ENCODE measurements at regions not wholly inside any gene's neighbourhood (a gene's known extent, or its start where the extent isn't known, plus 50 kb on each side); places are given as distances from the start of the nearest gene placed in this dataset.
A peak's percentile ranks its signal among the peaks of the same experiment; 100 is the strongest.

DNA sequence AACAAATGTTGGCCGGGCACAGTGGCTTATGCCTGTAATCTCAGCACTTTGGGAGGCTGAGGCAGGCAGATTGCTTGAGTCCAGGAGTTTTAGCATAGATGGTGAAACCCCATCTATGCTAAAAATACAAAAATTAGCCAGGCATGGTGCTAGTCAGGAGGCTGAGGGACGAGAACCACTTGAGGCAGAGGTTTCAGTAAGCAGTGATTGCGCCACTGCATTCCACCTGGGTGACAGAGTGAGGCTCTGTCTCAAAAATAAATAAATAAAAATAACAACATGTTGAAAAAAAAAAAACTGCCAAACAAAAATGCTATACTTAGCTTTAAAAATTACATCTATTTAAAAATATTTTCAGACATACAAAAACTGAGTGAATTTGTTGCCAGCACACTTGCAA lies 374.2 kb upstream of the SMIM31 start:
- peaks cover 0 to 22% (median 9%) of the 10 kb centered on the region in 3 donors for H3K27me3 ChIP-seq (ENCODE audit: control insufficient read depth in 3 of 3, insufficient read depth in 3 of 3, low read length in 3 of 3)
- DNase-seq (no peak), FAIRE-seq (no peak)
- H3K27ac ChIP-seq (ENCODE audit: low read depth in 1 of 3, low read length in 2 of 3) = no peak overlapping the region
- no peaks in the 10 kb centered on the region for H3K36me3 ChIP-seq (ENCODE audit: control insufficient read depth in 3 of 3, insufficient read depth in 2 of 3, low read depth in 1 of 3, low read length in 3 of 3)
- no peaks in the 10 kb centered on the region for H3K9me3 ChIP-seq (ENCODE audit: control insufficient read depth in 2 of 2, insufficient read depth in 1 of 2, low read depth in 1 of 2, low read length in 1 of 2)
- WGBS, 3 donors = 77 to 81% (median 78%) methylated on average over 3 of the region's 3 CpGs
- H3K4me3 ChIP-seq (ENCODE audit: low read depth in 1 of 3, low read length in 3 of 3) = no peak overlapping the region
- no peaks in the 10 kb centered on the region for H3K4me1 ChIP-seq (ENCODE audit: control insufficient read depth in 3 of 3, insufficient read depth in 2 of 3, low read depth in 1 of 3, low read length in 2 of 3)

DNA sequence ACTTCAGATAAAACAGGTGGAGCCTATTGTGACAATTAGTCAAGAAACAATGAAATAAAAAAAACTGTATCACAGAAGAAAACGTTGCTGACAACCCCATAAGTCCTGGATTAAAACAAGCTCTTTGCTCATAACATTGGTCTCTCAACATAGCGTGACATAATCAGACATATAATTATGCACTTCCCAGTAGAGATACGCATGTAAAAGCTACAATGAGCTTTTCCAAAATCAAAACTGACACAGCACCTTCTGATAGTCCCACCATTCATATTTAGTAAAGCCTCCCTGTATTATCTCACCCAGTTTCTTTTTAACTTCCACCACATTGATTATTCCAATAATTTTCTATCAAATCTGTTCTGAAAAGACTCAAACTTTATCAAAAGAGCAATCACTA lies 372.1 kb upstream of the SMIM31 start:
- Histone ChIP-seq H3K9me3 (ENCODE audit: control insufficient read depth in 2 of 2, insufficient read depth in 1 of 2, low read depth in 1 of 2, low read length in 1 of 2) (no peaks in the 10 kb centered on the region), H3K4me1 (ENCODE audit: control insufficient read depth in 3 of 3, insufficient read depth in 2 of 3, low read depth in 1 of 3, low read length in 2 of 3) (no peaks in the 10 kb centered on the region), H3K27ac (ENCODE audit: low read depth in 1 of 3, low read length in 2 of 3) (no peak overlapping the region), H3K36me3 (ENCODE audit: control insufficient read depth in 3 of 3, insufficient read depth in 2 of 3, low read depth in 1 of 3, low read length in 3 of 3) (no peaks in the 10 kb centered on the region), H3K27me3 (ENCODE audit: control insufficient read depth in 3 of 3, insufficient read depth in 3 of 3, low read length in 3 of 3) (peaks cover 0 to 25% (median 9%) of the 10 kb centered on the region in 3 donors), H3K4me3 (ENCODE audit: low read depth in 1 of 3, low read length in 3 of 3) (no peak overlapping the region)
- WGBS, 3 donors = 64 to 73% (median 71%) methylated on average over 3 of the region's 3 CpGs
- no peak for DNase-seq
- no peak for FAIRE-seq

DNA sequence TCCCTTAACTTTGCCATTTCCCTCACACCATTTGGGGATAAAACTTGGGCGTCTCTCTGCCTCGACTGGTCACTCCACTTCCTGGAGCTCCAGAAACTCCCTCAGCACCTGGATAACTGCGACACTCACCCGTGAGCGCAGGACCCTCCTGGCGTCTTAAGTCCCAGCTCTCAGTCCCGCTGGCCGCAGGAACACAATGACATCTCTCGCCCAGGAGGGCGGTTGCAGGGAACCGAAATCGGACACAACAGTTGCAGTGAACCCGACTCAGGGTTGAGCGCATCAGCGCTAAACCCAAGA lies 370.9 kb upstream of the SMIM31 start:
- no peak for DNase-seq
- H3K36me3 ChIP-seq (ENCODE audit: control insufficient read depth in 3 of 3, insufficient read depth in 2 of 3, low read depth in 1 of 3, low read length in 3 of 3) = no peaks in the 10 kb centered on the region
- peak overlapping the region in 1 of 3 donors; percentile 28 for H3K4me3 ChIP-seq (ENCODE audit: low read depth in 1 of 3, low read length in 3 of 3)
- no peak for FAIRE-seq
- 3 to 10% (median 9%) methylated on average over 15 of the region's 15 CpGs for WGBS, 3 donors
- H3K9me3 ChIP-seq (ENCODE audit: control insufficient read depth in 2 of 2, insufficient read depth in 1 of 2, low read depth in 1 of 2, low read length in 1 of 2) = no peaks in the 10 kb centered on the region
- H3K4me1 ChIP-seq (ENCODE audit: control insufficient read depth in 3 of 3, insufficient read depth in 2 of 3, low read depth in 1 of 3, low read length in 2 of 3) = no peaks in the 10 kb centered on the region
- peaks cover 0 to 25% (median 9%) of the 10 kb centered on the region in 3 donors for H3K27me3 ChIP-seq (ENCODE audit: control insufficient read depth in 3 of 3, insufficient read depth in 3 of 3, low read length in 3 of 3)
- no peak overlapping the region for H3K27ac ChIP-seq (ENCODE audit: low read depth in 1 of 3, low read length in 2 of 3)

DNA sequence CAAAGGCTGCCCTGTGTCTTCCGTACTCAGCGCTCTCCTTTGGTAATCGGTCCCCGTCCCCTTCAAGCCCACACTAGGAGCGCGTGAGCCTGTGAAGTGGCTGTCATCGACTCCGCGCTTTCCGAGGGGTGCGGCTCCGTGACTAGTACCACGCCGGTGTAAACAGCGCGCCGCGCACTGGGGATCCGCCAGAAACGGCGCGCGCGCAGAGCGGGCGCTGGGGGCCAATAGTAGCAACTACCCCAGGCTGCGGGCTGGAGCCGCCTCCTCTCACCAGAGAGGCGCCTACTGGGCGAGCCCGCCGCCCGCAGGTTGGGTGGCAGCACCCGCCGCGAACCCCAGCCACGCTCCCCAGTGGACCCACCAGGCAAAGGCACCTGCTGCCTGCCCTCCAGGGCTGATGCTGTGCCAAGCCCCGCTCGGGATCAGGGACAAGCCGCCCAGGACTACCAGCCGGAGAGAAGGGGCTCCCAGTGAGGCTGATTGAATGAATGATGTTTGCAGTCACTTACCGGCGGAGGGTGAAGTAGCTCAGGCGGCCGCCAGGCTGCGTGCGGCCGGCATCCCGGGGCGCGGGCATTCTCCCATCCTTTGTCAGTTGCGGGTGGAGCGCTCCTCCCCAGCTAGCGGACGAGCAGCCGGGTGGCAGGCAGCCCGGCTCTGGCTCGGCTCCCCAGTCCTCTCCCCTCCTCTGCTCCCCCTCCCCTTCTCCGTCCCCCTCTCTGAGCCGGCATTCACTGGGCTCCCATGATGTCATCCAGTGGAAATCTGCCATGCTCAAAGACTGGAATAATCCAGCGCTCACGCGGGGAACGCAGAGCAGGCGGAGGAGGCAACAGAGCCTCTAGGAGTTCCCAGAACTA lies 370.3 kb upstream of the SMIM31 start:
- peak in 1 of 2 donors; percentile 35 for DNase-seq
- Histone ChIP-seq H3K27ac (ENCODE audit: low read depth in 1 of 3, low read length in 2 of 3) (no peak overlapping the region), H3K27me3 (ENCODE audit: control insufficient read depth in 3 of 3, insufficient read depth in 3 of 3, low read length in 3 of 3) (peaks cover 0 to 25% (median 9%) of the 10 kb centered on the region in 3 donors), H3K4me3 (ENCODE audit: low read depth in 1 of 3, low read length in 3 of 3) (peak overlapping the region in 1 of 3 donors; percentile 28), H3K36me3 (ENCODE audit: control insufficient read depth in 3 of 3, insufficient read depth in 2 of 3, low read depth in 1 of 3, low read length in 3 of 3) (no peaks in the 10 kb centered on the region), H3K4me1 (ENCODE audit: control insufficient read depth in 3 of 3, insufficient read depth in 2 of 3, low read depth in 1 of 3, low read length in 2 of 3) (no peaks in the 10 kb centered on the region), H3K9me3 (ENCODE audit: control insufficient read depth in 2 of 2, insufficient read depth in 1 of 2, low read depth in 1 of 2, low read length in 1 of 2) (no peaks in the 10 kb centered on the region)
- WGBS, 3 donors = 5 to 13% (median 10%) methylated on average over 55 to 65 of the region's 65 CpGs
- FAIRE-seq = no peak

DNA sequence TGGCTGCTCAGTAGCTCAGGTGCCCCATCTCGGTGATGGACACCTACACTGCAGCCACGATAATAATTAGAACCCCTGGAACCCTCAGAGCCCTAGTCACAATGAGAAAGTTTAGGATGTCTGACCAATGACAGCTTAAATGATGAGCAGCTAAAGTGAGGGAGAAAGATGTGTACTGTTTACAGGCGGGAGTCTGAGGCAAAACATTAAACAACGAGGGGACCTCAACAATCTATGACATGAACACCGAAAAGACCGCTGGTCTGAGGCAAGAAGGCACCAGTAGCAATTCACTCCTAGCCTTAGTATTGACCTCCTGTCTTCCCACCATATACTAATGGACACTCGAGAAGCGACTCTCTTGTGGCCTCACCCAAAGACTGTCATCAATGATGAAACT lies 369.5 kb upstream of the SMIM31 start:
- Histone ChIP-seq H3K36me3 (ENCODE audit: control insufficient read depth in 3 of 3, insufficient read depth in 2 of 3, low read depth in 1 of 3, low read length in 3 of 3) (no peaks in the 10 kb centered on the region), H3K9me3 (ENCODE audit: control insufficient read depth in 2 of 2, insufficient read depth in 1 of 2, low read depth in 1 of 2, low read length in 1 of 2) (no peaks in the 10 kb centered on the region), H3K27me3 (ENCODE audit: control insufficient read depth in 3 of 3, insufficient read depth in 3 of 3, low read length in 3 of 3) (peaks cover 0 to 25% (median 9%) of the 10 kb centered on the region in 3 donors), H3K4me3 (ENCODE audit: low read depth in 1 of 3, low read length in 3 of 3) (no peak overlapping the region), H3K27ac (ENCODE audit: low read depth in 1 of 3, low read length in 2 of 3) (no peak overlapping the region), H3K4me1 (ENCODE audit: control insufficient read depth in 3 of 3, insufficient read depth in 2 of 3, low read depth in 1 of 3, low read length in 2 of 3) (no peaks in the 10 kb centered on the region)
- 70 to 75% (median 70%) methylated on average over 8 of the region's 8 CpGs for WGBS, 3 donors
- DNase-seq (no peak), FAIRE-seq (no peak)

DNA sequence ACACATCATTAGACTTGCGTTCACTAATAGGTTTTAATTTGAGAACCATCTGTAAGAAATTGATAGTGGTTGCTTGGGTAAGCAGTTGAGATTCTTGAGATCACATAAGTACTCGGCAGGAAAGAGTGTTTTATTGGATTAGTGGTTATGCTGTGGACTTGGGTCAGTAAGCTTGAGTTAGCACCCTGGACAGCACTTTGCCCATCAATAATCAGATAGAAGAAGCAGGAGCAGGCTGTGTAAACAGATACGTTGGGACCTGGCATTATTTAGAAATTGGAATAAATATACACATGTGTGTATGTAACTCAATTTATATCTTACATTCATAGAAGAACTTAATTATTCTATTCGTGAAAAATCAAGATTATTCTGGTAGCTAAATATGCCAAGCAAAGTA lies 357.5 kb upstream of the SMIM31 start:
- H3K27me3 ChIP-seq (ENCODE audit: control insufficient read depth in 3 of 3, insufficient read depth in 3 of 3, low read length in 3 of 3) = no peaks in the 10 kb centered on the region
- 39 to 48% (median 39%) methylated on average over 4 of the region's 4 CpGs for WGBS, 3 donors
- H3K27ac ChIP-seq (ENCODE audit: low read depth in 1 of 3, low read length in 2 of 3) = no peak overlapping the region
- no peaks in the 10 kb centered on the region for H3K36me3 ChIP-seq (ENCODE audit: control insufficient read depth in 3 of 3, insufficient read depth in 2 of 3, low read depth in 1 of 3, low read length in 3 of 3)
- DNase-seq = no peak
- H3K9me3 ChIP-seq (ENCODE audit: control insufficient read depth in 2 of 2, insufficient read depth in 1 of 2, low read depth in 1 of 2, low read length in 1 of 2) = no peaks in the 10 kb centered on the region
- no peak overlapping the region for H3K4me3 ChIP-seq (ENCODE audit: low read depth in 1 of 3, low read length in 3 of 3)
- no peaks in the 10 kb centered on the region for H3K4me1 ChIP-seq (ENCODE audit: control insufficient read depth in 3 of 3, insufficient read depth in 2 of 3, low read depth in 1 of 3, low read length in 2 of 3)
- no peak for FAIRE-seq

DNA sequence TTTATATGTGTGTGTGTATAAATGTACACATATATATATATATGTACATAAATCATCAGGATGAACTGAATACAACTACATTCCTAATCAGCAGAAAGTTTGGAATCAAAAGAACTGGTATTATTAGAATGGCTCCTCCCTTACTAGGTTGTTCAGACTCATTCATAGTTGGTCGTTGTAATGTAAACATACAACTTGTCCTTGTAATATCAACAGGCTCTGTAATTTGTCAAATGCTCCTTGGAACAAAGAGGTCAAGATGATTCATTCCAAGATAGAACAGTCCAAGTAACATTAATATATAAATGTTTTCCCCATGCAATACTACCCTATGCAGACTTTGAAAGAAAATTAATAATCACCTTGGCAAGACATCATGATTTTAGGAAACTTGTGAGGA lies 351.4 kb upstream of the SMIM31 start:
- 10 to 23% (median 22%) methylated on average over 1 of the region's 1 CpG for WGBS, 3 donors
- Histone ChIP-seq H3K4me1 (ENCODE audit: control insufficient read depth in 3 of 3, insufficient read depth in 2 of 3, low read depth in 1 of 3, low read length in 2 of 3) (no peaks in the 10 kb centered on the region), H3K27ac (ENCODE audit: low read depth in 1 of 3, low read length in 2 of 3) (no peak overlapping the region), H3K4me3 (ENCODE audit: low read depth in 1 of 3, low read length in 3 of 3) (no peak overlapping the region), H3K9me3 (ENCODE audit: control insufficient read depth in 2 of 2, insufficient read depth in 1 of 2, low read depth in 1 of 2, low read length in 1 of 2) (no peaks in the 10 kb centered on the region), H3K36me3 (ENCODE audit: control insufficient read depth in 3 of 3, insufficient read depth in 2 of 3, low read depth in 1 of 3, low read length in 3 of 3) (no peaks in the 10 kb centered on the region), H3K27me3 (ENCODE audit: control insufficient read depth in 3 of 3, insufficient read depth in 3 of 3, low read length in 3 of 3) (no peaks in the 10 kb centered on the region)
- DNase-seq (no peak), FAIRE-seq (no peak)

DNA sequence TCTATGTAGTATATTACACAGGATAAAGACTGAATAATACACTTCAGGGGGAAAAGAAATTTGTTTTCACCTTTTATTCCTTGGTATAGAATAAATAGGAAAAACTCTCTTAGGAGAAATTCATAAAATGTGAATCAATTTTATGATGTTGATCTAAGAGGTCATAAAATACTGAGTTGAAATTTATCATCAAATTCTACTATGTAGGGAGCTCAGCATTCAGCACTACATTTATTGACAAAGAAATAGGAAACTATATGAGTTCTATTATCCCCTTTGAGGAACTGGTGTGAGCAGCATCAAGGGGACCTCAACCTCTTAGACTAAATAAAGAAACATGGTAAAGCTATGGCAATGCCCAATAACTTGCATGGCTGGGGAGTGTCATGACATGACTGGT lies 348.2 kb upstream of the SMIM31 start:
- no peak for FAIRE-seq

DNA sequence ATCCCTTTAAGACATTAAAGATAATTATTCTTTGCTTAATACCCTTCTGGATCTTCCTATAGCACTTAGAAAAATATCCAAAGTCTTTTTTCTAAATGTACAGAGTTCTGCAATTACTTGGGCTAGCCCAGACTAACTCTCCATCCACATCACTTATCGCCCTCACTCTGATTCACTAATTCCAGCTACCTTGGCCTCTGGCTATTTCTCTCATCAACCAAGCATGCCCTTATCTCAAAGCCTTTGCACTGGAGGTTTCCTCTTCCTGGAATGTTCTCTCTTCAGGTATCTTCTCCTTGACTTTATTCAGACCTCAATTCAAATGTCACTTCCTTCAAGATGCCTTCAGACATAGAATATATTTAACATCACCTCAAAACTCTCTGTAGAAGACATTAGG lies 345.1 kb upstream of the SMIM31 start:
- 81 to 91% (median 88%) methylated on average over 1 of the region's 1 CpG for WGBS, 3 donors
- Histone ChIP-seq H3K4me3 (ENCODE audit: low read depth in 1 of 3, low read length in 3 of 3) (no peak overlapping the region), H3K9me3 (ENCODE audit: control insufficient read depth in 2 of 2, insufficient read depth in 1 of 2, low read depth in 1 of 2, low read length in 1 of 2) (no peaks in the 10 kb centered on the region), H3K27me3 (ENCODE audit: control insufficient read depth in 3 of 3, insufficient read depth in 3 of 3, low read length in 3 of 3) (no peaks in the 10 kb centered on the region), H3K36me3 (ENCODE audit: control insufficient read depth in 3 of 3, insufficient read depth in 2 of 3, low read depth in 1 of 3, low read length in 3 of 3) (no peaks in the 10 kb centered on the region), H3K4me1 (ENCODE audit: control insufficient read depth in 3 of 3, insufficient read depth in 2 of 3, low read depth in 1 of 3, low read length in 2 of 3) (no peaks in the 10 kb centered on the region), H3K27ac (ENCODE audit: low read depth in 1 of 3, low read length in 2 of 3) (no peak overlapping the region)
- no peak for FAIRE-seq
- no peak for DNase-seq

More for the DNA sequence above, 348.2 kb upstream of the SMIM31 start:
- Histone ChIP-seq H3K9me3 (ENCODE audit: control insufficient read depth in 2 of 2, insufficient read depth in 1 of 2, low read depth in 1 of 2, low read length in 1 of 2) (no peaks in the 10 kb centered on the region), H3K36me3 (ENCODE audit: control insufficient read depth in 3 of 3, insufficient read depth in 2 of 3, low read depth in 1 of 3, low read length in 3 of 3) (no peaks in the 10 kb centered on the region), H3K27ac (ENCODE audit: low read depth in 1 of 3, low read length in 2 of 3) (no peak overlapping the region), H3K27me3 (ENCODE audit: control insufficient read depth in 3 of 3, insufficient read depth in 3 of 3, low read length in 3 of 3) (no peaks in the 10 kb centered on the region), H3K4me3 (ENCODE audit: low read depth in 1 of 3, low read length in 3 of 3) (no peak overlapping the region), H3K4me1 (ENCODE audit: control insufficient read depth in 3 of 3, insufficient read depth in 2 of 3, low read depth in 1 of 3, low read length in 2 of 3) (no peaks in the 10 kb centered on the region)
- DNase-seq = no peak

Data from small intestine (tissue), 7 donors.